BLaER1 (cell line): ENCODE measurements at regions not wholly inside any gene's neighbourhood (a gene's known extent, or its start where the extent isn't known, plus 50 kb on each side); places are given as distances from the start of the nearest gene placed in this dataset.
"Not testable (repeated sequence)": the region's sequence is repeated elsewhere in the genome, so short reads cannot be mapped to it uniquely, and the experiment has no call there.

Experiments used
- H3K27ac ChIP-seq: shearing (Covaris generic); formaldehyde crosslinking; 2 replicates; pipeline ENCODE4 v1.8.1; 2022
- H3K27me3 ChIP-seq: shearing (Covaris generic); formaldehyde crosslinking; 2 replicates; pipeline ENCODE4 v1.8.1; 2022
- H3K36me3 ChIP-seq: shearing (Covaris generic); formaldehyde crosslinking; 2 replicates; pipeline ENCODE4 v1.8.1; 2022
- H3K4me1 ChIP-seq: shearing (Covaris generic); formaldehyde crosslinking; 2 replicates; pipeline ENCODE4 v1.8.1; 2022
- H3K4me2 ChIP-seq: shearing (Covaris generic); formaldehyde crosslinking; 2 replicates; pipeline ENCODE4 v1.8.1; 2022
- H3K4me3 ChIP-seq: shearing (Covaris generic); formaldehyde crosslinking; 2 replicates; pipeline ENCODE4 v1.8.1; 2022
- H3K9ac ChIP-seq: shearing (Covaris generic); formaldehyde crosslinking; 2 replicates; pipeline ENCODE4 v1.8.1; 2022
- H3K9me3 ChIP-seq: shearing (Covaris generic); formaldehyde crosslinking; 2 replicates; pipeline ENCODE4 v1.8.1; 2022
- H4K20me1 ChIP-seq: shearing (Covaris generic); formaldehyde crosslinking; 2 replicates; pipeline ENCODE4 v1.8.1; 2022
- Cebpa-rat ChIP-seq: shearing (Covaris generic); IDR thresholded peaks from 2 replicates; pipeline ENCODE4 v1.8.1; 2022

GRCh38 chr6:120965814-120966213 is 368.5 kb downstream of the TBC1D32 start:
- no peak overlapping the region for H3K4me2 ChIP-seq
- H3K27me3 ChIP-seq = no peaks in the 10 kb centered on the region

GRCh38 chr6:120960761-120961160 is 373.5 kb downstream of the TBC1D32 start:
- Histone ChIP-seq H3K4me1 (no peaks in the 10 kb centered on the region), H3K4me2 (no peak overlapping the region), H3K27me3 (no peaks in the 10 kb centered on the region), H3K4me3 (no peak overlapping the region), H3K9me3 (no peaks in the 10 kb centered on the region), H4K20me1 (no peaks in the 10 kb centered on the region), H3K27ac (no peak overlapping the region), H3K36me3 (no peaks in the 10 kb centered on the region), H3K9ac (no peak overlapping the region)
- no peak for TF ChIP-seq Cebpa-rat

More at GRCh38 chr6:120965814-120966213, 368.5 kb downstream of the TBC1D32 start:
- Histone ChIP-seq H3K9ac (no peak overlapping the region), H3K4me1 (no peaks in the 10 kb centered on the region), H3K9me3 (no peaks in the 10 kb centered on the region), H3K36me3 (no peaks in the 10 kb centered on the region), H3K27ac (no peak overlapping the region), H4K20me1 (no peaks in the 10 kb centered on the region), H3K4me3 (no peak overlapping the region)
- no peak for TF ChIP-seq Cebpa-rat

GRCh38 chr6:120954111-120954510 is 380.2 kb downstream of the TBC1D32 start:
- H3K27ac ChIP-seq = no peak overlapping the region
- H3K9ac ChIP-seq = no peak overlapping the region
- H3K27me3 ChIP-seq = no peaks in the 10 kb centered on the region
- no peak for TF ChIP-seq Cebpa-rat
- no peak overlapping the region for H3K4me3 ChIP-seq
- H3K4me2 ChIP-seq = no peak overlapping the region
- no peaks in the 10 kb centered on the region for H3K36me3 ChIP-seq
- H3K4me1 ChIP-seq = no peaks in the 10 kb centered on the region
- no peaks in the 10 kb centered on the region for H3K9me3 ChIP-seq
- no peaks in the 10 kb centered on the region for H4K20me1 ChIP-seq

GRCh38 chr6:120951258-120951657 is 383.0 kb downstream of the TBC1D32 start:
- TF ChIP-seq Cebpa-rat = no peak
- no peaks in the 10 kb centered on the region for H3K4me1 ChIP-seq
- no peak overlapping the region for H3K4me2 ChIP-seq
- H3K27me3 ChIP-seq = no peaks in the 10 kb centered on the region
- no peaks in the 10 kb centered on the region for H4K20me1 ChIP-seq
- no peaks in the 10 kb centered on the region for H3K36me3 ChIP-seq
- no peak overlapping the region for H3K9ac ChIP-seq
- no peaks in the 10 kb centered on the region for H3K9me3 ChIP-seq
- no peak overlapping the region for H3K4me3 ChIP-seq
- H3K27ac ChIP-seq = no peak overlapping the region

GRCh38 chr6:120947111-120947510 is 387.2 kb downstream of the TBC1D32 start:
- no peak for TF ChIP-seq Cebpa-rat
- Histone ChIP-seq H3K36me3 (no peaks in the 10 kb centered on the region), H3K4me1 (no peaks in the 10 kb centered on the region), H3K9ac (no peak overlapping the region), H4K20me1 (no peaks in the 10 kb centered on the region), H3K4me2 (no peak overlapping the region), H3K27ac (no peak overlapping the region), H3K27me3 (no peaks in the 10 kb centered on the region), H3K4me3 (no peak overlapping the region), H3K9me3 (no peaks in the 10 kb centered on the region)

- Histone ChIP-seq H3K9ac (no peak overlapping the region), H4K20me1 (no peaks in the 10 kb centered on the region), H3K4me3 (no peak overlapping the region), H3K36me3 (no peaks in the 10 kb centered on the region), H3K27me3 (no peaks in the 10 kb centered on the region), H3K4me1 (no peaks in the 10 kb centered on the region), H3K9me3 (no peaks in the 10 kb centered on the region), H3K27ac (no peak overlapping the region), H3K4me2 (no peak overlapping the region)
- no peak for TF ChIP-seq Cebpa-rat
Measured at GRCh38 chr6:120945905-120946594, 388.2 kb downstream of the TBC1D32 start.

- no peak overlapping the region for H3K27ac ChIP-seq
- no peaks in the 10 kb centered on the region for H3K4me1 ChIP-seq
- no peaks in the 10 kb centered on the region for H4K20me1 ChIP-seq
- TF ChIP-seq Cebpa-rat = no peak
- H3K4me3 ChIP-seq = no peak overlapping the region
- no peak overlapping the region for H3K9ac ChIP-seq
- no peaks in the 10 kb centered on the region for H3K9me3 ChIP-seq
- no peak overlapping the region for H3K4me2 ChIP-seq
- no peaks in the 10 kb centered on the region for H3K27me3 ChIP-seq
- H3K36me3 ChIP-seq = no peaks in the 10 kb centered on the region
Measured at GRCh38 chr6:120938876-120939472, 395.3 kb downstream of the TBC1D32 start.

- H3K27me3 ChIP-seq = no peaks in the 10 kb centered on the region
- H3K9me3 ChIP-seq = no peaks in the 10 kb centered on the region
- H4K20me1 ChIP-seq = no peaks in the 10 kb centered on the region
- no peak overlapping the region for H3K27ac ChIP-seq
- no peak for TF ChIP-seq Cebpa-rat
- no peak overlapping the region for H3K9ac ChIP-seq
- no peaks in the 10 kb centered on the region for H3K4me1 ChIP-seq
- H3K36me3 ChIP-seq = no peaks in the 10 kb centered on the region
- H3K4me3 ChIP-seq = no peak overlapping the region
- no peak overlapping the region for H3K4me2 ChIP-seq
Measured at GRCh38 chr6:120938164-120938875, 396.0 kb downstream of the TBC1D32 start.

GRCh38 chr6:120935908-120936307 is 398.4 kb downstream of the TBC1D32 start:
- Histone ChIP-seq H3K36me3 (no peaks in the 10 kb centered on the region), H4K20me1 (no peaks in the 10 kb centered on the region), H3K9me3 (no peaks in the 10 kb centered on the region), H3K27me3 (no peaks in the 10 kb centered on the region), H3K27ac (no peak overlapping the region), H3K9ac (no peak overlapping the region), H3K4me3 (no peak overlapping the region), H3K4me1 (no peaks in the 10 kb centered on the region), H3K4me2 (no peak overlapping the region)
- TF ChIP-seq Cebpa-rat = no peak

- no peaks in the 10 kb centered on the region for H3K27me3 ChIP-seq
- no peak overlapping the region for H3K4me2 ChIP-seq
- no peaks in the 10 kb centered on the region for H4K20me1 ChIP-seq
- no peaks in the 10 kb centered on the region for H3K36me3 ChIP-seq
- H3K4me3 ChIP-seq = no peak overlapping the region
- H3K4me1 ChIP-seq = no peaks in the 10 kb centered on the region
- H3K9me3 ChIP-seq = no peaks in the 10 kb centered on the region
- TF ChIP-seq Cebpa-rat = no peak
- H3K9ac ChIP-seq = no peak overlapping the region
- no peak overlapping the region for H3K27ac ChIP-seq
Measured at GRCh38 chr6:120935016-120935415, 399.3 kb downstream of the TBC1D32 start.

GRCh38 chr6:120931520-120932180 is 402.6 kb downstream of the TBC1D32 start:
- not testable (repeated sequence) for H3K36me3 ChIP-seq, H4K20me1 ChIP-seq, H3K4me1 ChIP-seq, H3K4me3 ChIP-seq, H3K9me3 ChIP-seq, H3K27me3 ChIP-seq, H3K27ac ChIP-seq, H3K4me2 ChIP-seq, H3K9ac ChIP-seq

GRCh38 chr6:120930500-120930899 is 403.8 kb downstream of the TBC1D32 start:
- H3K36me3 ChIP-seq, H3K27ac ChIP-seq: not testable (repeated sequence)

More at GRCh38 chr6:120930500-120930899, 403.8 kb downstream of the TBC1D32 start:
- H4K20me1 ChIP-seq, H3K27me3 ChIP-seq, H3K9me3 ChIP-seq, H3K4me3 ChIP-seq, H3K4me1 ChIP-seq, H3K9ac ChIP-seq, H3K4me2 ChIP-seq: not testable (repeated sequence)
